GM18861 (cell line): ENCODE measurements at regions not wholly inside any gene's neighbourhood (a gene's known extent, or its start where the extent isn't known, plus 50 kb on each side); places are given as distances from the start of the nearest gene placed in this dataset.

Experiments
- ATAC-seq: cut with Tn5 transposase; IDR thresholded peaks from one replicate; pipeline ENCODE4 v1.9.1; 2021; ENCODE audit not compliant: unreplicated experiment

- ATAC-seq = no peak
These were observed 172.9 kb downstream of the ZDHHC21 start for GRCh38 chr9:14520341-14520740.

GRCh38 chr9:14517154-14517906 lies 175.9 kb downstream of the ZDHHC21 start:
- ATAC-seq = no peak

GRCh38 chr9:14516656-14517055 lies 176.6 kb downstream of the ZDHHC21 start:
- ATAC-seq = no peak

GRCh38 chr9:14515571-14516198 lies 177.5 kb downstream of the ZDHHC21 start:
- ATAC-seq = no peak

- no peak for ATAC-seq
These were observed 178.2 kb downstream of the ZDHHC21 start for GRCh38 chr9:14515049-14515448.

GRCh38 chr9:14512942-14513341 lies 180.3 kb downstream of the ZDHHC21 start:
- no peak for ATAC-seq

- ATAC-seq = no peak
These were observed 181.8 kb downstream of the ZDHHC21 start for GRCh38 chr9:14511452-14511851.

GRCh38 chr9:14508884-14509283 lies 184.3 kb downstream of the ZDHHC21 start:
- no peak for ATAC-seq

- no peak for ATAC-seq
These were observed 187.4 kb upstream of the NFIB start for GRCh38 chr9:14501366-14501765.

GRCh38 chr9:14500705-14501104 lies 186.8 kb upstream of the NFIB start:
- no peak for ATAC-seq

- ATAC-seq = no peak
These were observed 186.0 kb upstream of the NFIB start for GRCh38 chr9:14499976-14500375.

- ATAC-seq = no peak
These were observed 184.9 kb upstream of the NFIB start for GRCh38 chr9:14498824-14499223.

- no peak for ATAC-seq
These were observed 183.5 kb upstream of the NFIB start for GRCh38 chr9:14497476-14497875.

GRCh38 chr9:14488421-14489190 lies 174.7 kb upstream of the NFIB start:
- ATAC-seq = no peak

GRCh38 chr9:14487547-14488185 lies 173.7 kb upstream of the NFIB start:
- ATAC-seq = no peak

- ATAC-seq = no peak
These were observed 171.4 kb upstream of the NFIB start for GRCh38 chr9:14485366-14485765.

- no peak for ATAC-seq
These were observed 168.9 kb upstream of the NFIB start for GRCh38 chr9:14482856-14483255.

- no peak for ATAC-seq
These were observed 166.6 kb upstream of the NFIB start for GRCh38 chr9:14480526-14480925.

- ATAC-seq = no peak
These were observed 165.2 kb upstream of the NFIB start for GRCh38 chr9:14479163-14479560.

- no peak for ATAC-seq
These were observed 164.5 kb upstream of the NFIB start for GRCh38 chr9:14478175-14479162.
